Endodermal cell (in vitro differentiated cells): ENCODE measurements at regions not wholly inside any gene's neighbourhood (a gene's known extent, or its start where the extent isn't known, plus 50 kb on each side); places are given as distances from the start of the nearest gene placed in this dataset.

ENCODE experiments used
- DNase-seq: peaks from one replicate; pipeline ENCODE4 v3.0.0-alpha.2; 2017
- H3K27ac ChIP-seq: 2 replicates; pipeline ENCODE4 v1.5.1; 2013; ENCODE audit warnings: mild to moderate bottlenecking, low read depth, low read length, moderate library complexity
- H3K27me3 ChIP-seq: 2 replicates; pipeline ENCODE4 v1.6.1; 2013; ENCODE audit warnings: mild to moderate bottlenecking, low read length, moderate library complexity; ENCODE audit not compliant: insufficient read depth, control insufficient read depth, poor library complexity, severe bottlenecking
- H3K36me3 ChIP-seq: 2 replicates; pipeline ENCODE4 v1.7.0; 2013; ENCODE audit warnings: mild to moderate bottlenecking, low read length, moderate library complexity; ENCODE audit not compliant: control insufficient read depth, insufficient read depth
- H3K4me1 ChIP-seq: one replicate; pipeline ENCODE4 v1.7.0; 2013; ENCODE audit warnings: low read length; ENCODE audit not compliant: control insufficient read depth, insufficient read depth
- H3K4me3 ChIP-seq: 2 replicates; pipeline ENCODE4 v1.5.1; 2013; ENCODE audit warnings: mild to moderate bottlenecking, low read length, moderate library complexity
- H3K9ac ChIP-seq: 2 replicates; pipeline ENCODE4 v1.6.1; 2013; ENCODE audit warnings: mild to moderate bottlenecking, low read length, moderate library complexity; ENCODE audit not compliant: poor library complexity, severe bottlenecking; ENCODE audit errors: extremely low read depth
- H3K9me3 ChIP-seq: 2 replicates; pipeline ENCODE4 v1.6.1; 2013; ENCODE audit warnings: mild to moderate bottlenecking, low read length, moderate library complexity; ENCODE audit not compliant: control insufficient read depth
- H3K27ac Mint-ChIP-seq: 2 replicates; pipeline ENCODE4 v1.8.0; 2020; ENCODE audit warnings: mixed read lengths
- H3K27me3 Mint-ChIP-seq: 2 replicates; pipeline ENCODE4 v1.8.0; 2021; ENCODE audit warnings: mild to moderate bottlenecking, mixed read lengths; ENCODE audit not compliant: insufficient read depth
- H3K36me3 Mint-ChIP-seq: 2 replicates; pipeline ENCODE4 v1.8.0; 2020; ENCODE audit warnings: low read depth, mixed read lengths
- H3K4me1 Mint-ChIP-seq: 2 replicates; pipeline ENCODE4 v1.8.0; 2020; ENCODE audit warnings: mixed read lengths
- H3K4me3 Mint-ChIP-seq: 2 replicates; pipeline ENCODE4 v1.8.0; 2020; ENCODE audit warnings: mild to moderate bottlenecking, moderate library complexity, mixed read lengths
- H3K9me3 Mint-ChIP-seq: 2 replicates; pipeline ENCODE4 v1.8.0; 2020; ENCODE audit warnings: mild to moderate bottlenecking, mixed read lengths
- WGBS, 2 experiments: methylation state at CpG; one replicate each; pipeline versions ENCODE4 v1.1.5 to v1.1.7; 2013; ENCODE audit warnings: missing lambda C conversion rate in 2 of 2, mixed read lengths in 1 of 2; ENCODE audit not compliant: insufficient coverage in 1 of 2, insufficient read length in 1 of 2; 5-methylcytosine and 5-hydroxymethylcytosine counted together
- TF ChIP-seq, protein P1 (sequence below): fragments of 200-600 bp; sonication (generic); conservative IDR thresholded peaks from 2 replicates; pipeline ENCODE4 v1.5.0; 2021; ENCODE audit warnings: antibody characterized with exemption, mild to moderate bottlenecking

DNA sequence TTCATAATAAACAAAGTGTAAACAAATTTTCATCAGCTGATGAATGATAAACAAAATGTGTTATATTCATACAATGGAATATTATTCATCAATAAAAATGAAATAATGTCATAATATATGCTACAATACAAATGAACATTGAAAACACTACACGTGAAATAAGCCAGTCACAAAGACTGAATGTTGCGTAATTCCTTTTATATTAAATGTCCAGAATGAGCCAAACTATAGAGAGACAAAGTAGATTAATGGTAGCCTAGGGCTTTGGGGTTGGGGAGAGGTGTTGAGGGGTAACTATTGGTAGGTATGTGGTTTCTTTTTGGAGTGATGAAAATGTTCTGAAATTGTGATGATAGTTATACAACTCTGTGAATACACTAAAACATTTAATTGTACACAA lies 292.9 kb upstream of the PDZRN3 start:
- TF ChIP-seq, protein P1, sequence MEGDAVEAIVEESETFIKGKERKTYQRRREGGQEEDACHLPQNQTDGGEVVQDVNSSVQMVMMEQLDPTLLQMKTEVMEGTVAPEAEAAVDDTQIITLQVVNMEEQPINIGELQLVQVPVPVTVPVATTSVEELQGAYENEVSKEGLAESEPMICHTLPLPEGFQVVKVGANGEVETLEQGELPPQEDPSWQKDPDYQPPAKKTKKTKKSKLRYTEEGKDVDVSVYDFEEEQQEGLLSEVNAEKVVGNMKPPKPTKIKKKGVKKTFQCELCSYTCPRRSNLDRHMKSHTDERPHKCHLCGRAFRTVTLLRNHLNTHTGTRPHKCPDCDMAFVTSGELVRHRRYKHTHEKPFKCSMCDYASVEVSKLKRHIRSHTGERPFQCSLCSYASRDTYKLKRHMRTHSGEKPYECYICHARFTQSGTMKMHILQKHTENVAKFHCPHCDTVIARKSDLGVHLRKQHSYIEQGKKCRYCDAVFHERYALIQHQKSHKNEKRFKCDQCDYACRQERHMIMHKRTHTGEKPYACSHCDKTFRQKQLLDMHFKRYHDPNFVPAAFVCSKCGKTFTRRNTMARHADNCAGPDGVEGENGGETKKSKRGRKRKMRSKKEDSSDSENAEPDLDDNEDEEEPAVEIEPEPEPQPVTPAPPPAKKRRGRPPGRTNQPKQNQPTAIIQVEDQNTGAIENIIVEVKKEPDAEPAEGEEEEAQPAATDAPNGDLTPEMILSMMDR, result no peak
- no peak overlapping the region for H3K9ac ChIP-seq
- H3K27ac ChIP-seq, result no peak overlapping the region
- DNase-seq, result no peak
- H3K36me3 Mint-ChIP-seq, result no peaks in the 10 kb centered on the region
- no peaks in the 10 kb centered on the region for H3K36me3 ChIP-seq
- H3K4me1 Mint-ChIP-seq, result no peaks in the 10 kb centered on the region
- H3K27me3 Mint-ChIP-seq, result no peaks in the 10 kb centered on the region
- H3K27ac Mint-ChIP-seq, result no peak overlapping the region
- no peaks in the 10 kb centered on the region for H3K9me3 ChIP-seq
- H3K4me3 Mint-ChIP-seq, result no peak overlapping the region
- peaks cover under 1% of the 10 kb centered on the region for H3K27me3 ChIP-seq
- WGBS, 2 experiments, result 92 to 100% methylated on average over 1 to 2 of the region's 2 CpGs
- no peaks in the 10 kb centered on the region for H3K4me1 ChIP-seq
- H3K4me3 ChIP-seq, result no peak overlapping the region
- H3K9me3 Mint-ChIP-seq, result no peaks in the 10 kb centered on the region

DNA sequence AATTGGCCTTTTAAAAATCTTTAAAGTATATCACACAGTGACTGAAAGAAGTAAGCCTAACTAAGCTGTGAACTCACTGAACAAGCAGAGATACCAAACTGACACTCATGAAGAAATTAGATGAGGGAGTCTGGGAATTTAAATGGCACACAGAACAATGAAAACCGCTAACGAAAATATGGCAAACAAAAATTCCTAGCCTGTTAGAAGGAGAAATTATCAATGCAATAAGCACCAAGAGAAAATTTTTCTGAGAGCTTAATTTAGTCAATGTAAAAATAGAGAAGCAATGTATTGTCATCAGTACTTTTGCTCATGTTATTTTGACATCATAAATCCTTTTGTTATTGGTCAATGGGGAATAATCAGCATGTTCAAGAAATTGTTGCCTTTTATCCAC lies 291.1 kb upstream of the PDZRN3 start:
- Histone ChIP-seq H3K9me3 (no peaks in the 10 kb centered on the region), H3K4me1 (no peaks in the 10 kb centered on the region), H3K36me3 (no peaks in the 10 kb centered on the region), H3K9ac (no peak overlapping the region), H3K27ac (no peak overlapping the region), H3K4me3 (no peak overlapping the region), H3K27me3 (peaks cover 7% of the 10 kb centered on the region)
- DNase-seq, result no peak
- H3K36me3 Mint-ChIP-seq, result no peaks in the 10 kb centered on the region
- whole genome bisulfite sequencing, 2 experiments, result 92 to 100% methylated on average over 2 of the region's 2 CpGs
- no peaks in the 10 kb centered on the region for H3K4me1 Mint-ChIP-seq
- no peak overlapping the region for H3K4me3 Mint-ChIP-seq
- H3K9me3 Mint-ChIP-seq, result no peaks in the 10 kb centered on the region
- TF ChIP-seq, protein P1, result no peak
- H3K27me3 Mint-ChIP-seq, result peaks cover 4% of the 10 kb centered on the region
- H3K27ac Mint-ChIP-seq, result no peak overlapping the region

DNA sequence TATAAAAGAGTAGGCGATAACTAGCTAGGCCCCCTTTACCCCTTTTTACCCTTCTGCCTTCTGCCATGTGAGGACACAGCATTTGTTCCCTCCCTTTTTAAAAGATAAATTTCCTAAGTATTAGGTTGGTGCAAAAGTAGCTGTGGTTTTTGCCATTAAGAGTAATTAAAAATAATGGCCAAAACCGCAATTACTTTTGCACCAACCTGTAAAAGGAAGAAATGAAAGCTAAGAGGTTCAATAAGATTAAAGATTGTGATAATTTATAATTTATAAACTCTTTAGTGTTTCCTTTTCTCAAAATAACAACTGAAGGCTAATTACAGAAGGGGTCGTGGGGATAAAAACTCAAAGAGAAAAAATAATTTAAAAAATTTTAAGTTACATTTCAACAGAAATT lies 283.5 kb upstream of the PDZRN3 start:
- H3K4me3 ChIP-seq, result no peak overlapping the region
- H3K9me3 ChIP-seq, result no peaks in the 10 kb centered on the region
- Mint-ChIP-seq H3K27ac (no peak overlapping the region), H3K9me3 (no peaks in the 10 kb centered on the region), H3K27me3 (peaks cover 4% of the 10 kb centered on the region), H3K4me3 (no peak overlapping the region), H3K4me1 (no peaks in the 10 kb centered on the region), H3K36me3 (no peaks in the 10 kb centered on the region)
- no peaks in the 10 kb centered on the region for H3K36me3 ChIP-seq
- WGBS, 2 experiments, result 97% methylated on average over 2 of the region's 3 CpGs; no CpG with 5 or more reads in 1 of the 2 experiments
- H3K4me1 ChIP-seq, result no peaks in the 10 kb centered on the region
- DNase-seq, result no peak
- TF ChIP-seq, protein P1, result no peak
- no peak overlapping the region for H3K27ac ChIP-seq
- H3K9ac ChIP-seq, result no peak overlapping the region
- H3K27me3 ChIP-seq, result peaks cover 7% of the 10 kb centered on the region
